ENCODE measurements at regions not wholly inside any gene's neighbourhood (a gene's known extent, or its start where the extent isn't known, plus 50 kb on each side); places are given as distances from the start of the nearest gene placed in this dataset.

GRCh38 chr6:41422161-41422560 lies 86.8 kb downstream of the NCR2 start:
- H3F3A ChIP-seq (ENCODE audit: insufficient read depth), result no peaks in the 10 kb centered on the region
- 0 out of 2 replicates have a peak, but pooled peaks cover 11% of the 10 kb centered on the region for H3K9me3 ChIP-seq (ENCODE audit: insufficient read depth, low read length)
- H3K9me2 ChIP-seq (replicated peaks; ENCODE audit: insufficient read depth, low read length), result no peaks in the 10 kb centered on the region
- no peak overlapping the region for H3K4me3 ChIP-seq (ENCODE audit: insufficient read depth, low read length, poor library complexity, severe bottlenecking)
- H3K79me2 ChIP-seq (ENCODE audit: insufficient read depth, low read length), result no peaks in the 10 kb centered on the region
- H3K27me3 ChIP-seq (ENCODE audit: low read length), result no peaks in the 10 kb centered on the region
- H3K4me2 ChIP-seq (ENCODE audit: low read depth, low read length, poor library complexity, severe bottlenecking), result no peak overlapping the region
- TF ChIP-seq EZH2phosphoT487 (conservative IDR thresholded peaks at IDR 0.05; ENCODE audit: low read length), result no peak
- TF ChIP-seq, protein P1, sequence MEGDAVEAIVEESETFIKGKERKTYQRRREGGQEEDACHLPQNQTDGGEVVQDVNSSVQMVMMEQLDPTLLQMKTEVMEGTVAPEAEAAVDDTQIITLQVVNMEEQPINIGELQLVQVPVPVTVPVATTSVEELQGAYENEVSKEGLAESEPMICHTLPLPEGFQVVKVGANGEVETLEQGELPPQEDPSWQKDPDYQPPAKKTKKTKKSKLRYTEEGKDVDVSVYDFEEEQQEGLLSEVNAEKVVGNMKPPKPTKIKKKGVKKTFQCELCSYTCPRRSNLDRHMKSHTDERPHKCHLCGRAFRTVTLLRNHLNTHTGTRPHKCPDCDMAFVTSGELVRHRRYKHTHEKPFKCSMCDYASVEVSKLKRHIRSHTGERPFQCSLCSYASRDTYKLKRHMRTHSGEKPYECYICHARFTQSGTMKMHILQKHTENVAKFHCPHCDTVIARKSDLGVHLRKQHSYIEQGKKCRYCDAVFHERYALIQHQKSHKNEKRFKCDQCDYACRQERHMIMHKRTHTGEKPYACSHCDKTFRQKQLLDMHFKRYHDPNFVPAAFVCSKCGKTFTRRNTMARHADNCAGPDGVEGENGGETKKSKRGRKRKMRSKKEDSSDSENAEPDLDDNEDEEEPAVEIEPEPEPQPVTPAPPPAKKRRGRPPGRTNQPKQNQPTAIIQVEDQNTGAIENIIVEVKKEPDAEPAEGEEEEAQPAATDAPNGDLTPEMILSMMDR (IDR thresholded peaks at IDR 0.05; ENCODE audit: insufficient read depth, low read length, poor library complexity, severe bottlenecking), result no peak
- H3K36me3 ChIP-seq (ENCODE audit: low read length), result no peaks in the 10 kb centered on the region
- no peak overlapping the region for H2AFZ ChIP-seq (ENCODE audit: low read depth, low read length, severe bottlenecking)
- H4K20me1 ChIP-seq (ENCODE audit: low read depth, low read length), result no peaks in the 10 kb centered on the region
- no peak overlapping the region for H3K9ac ChIP-seq (ENCODE audit: low read length)
- no peak overlapping the region for H3K27ac ChIP-seq (ENCODE audit: low read depth, low read length)

DNA sequence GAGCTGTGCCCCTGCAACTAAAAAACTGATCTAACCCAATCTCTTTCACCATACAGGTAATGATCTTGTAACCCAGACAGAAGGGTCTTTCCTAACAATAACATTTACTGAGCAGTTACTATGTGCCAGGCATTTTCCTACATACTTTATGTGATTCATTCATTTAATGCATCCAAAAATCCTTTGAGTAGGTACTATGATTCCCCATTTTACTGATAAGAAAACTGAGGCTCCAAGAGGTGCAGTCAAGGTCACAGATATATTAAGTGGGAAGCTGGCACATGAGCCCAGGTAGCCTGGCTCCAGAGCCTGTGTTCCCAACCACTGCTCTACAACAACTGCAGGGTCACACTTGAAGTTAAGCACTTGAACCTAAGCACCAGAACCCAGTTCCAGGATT lies 87.6 kb downstream of the NCR2 start:
- no peaks in the 10 kb centered on the region for H3F3A ChIP-seq (ENCODE audit: insufficient read depth)
- H4K20me1 ChIP-seq (ENCODE audit: low read depth, low read length), result no peaks in the 10 kb centered on the region
- no peak overlapping the region for H3K4me2 ChIP-seq (ENCODE audit: low read depth, low read length, poor library complexity, severe bottlenecking)
- 0 out of 2 replicates have a peak, but pooled peaks cover 11% of the 10 kb centered on the region for H3K9me3 ChIP-seq (ENCODE audit: insufficient read depth, low read length)
- no peaks in the 10 kb centered on the region for H3K27me3 ChIP-seq (ENCODE audit: low read length)
- no peak overlapping the region for H3K27ac ChIP-seq (ENCODE audit: low read depth, low read length)
- no peak overlapping the region for H2AFZ ChIP-seq (ENCODE audit: low read depth, low read length, severe bottlenecking)
- H3K79me2 ChIP-seq (ENCODE audit: insufficient read depth, low read length), result no peaks in the 10 kb centered on the region
- no peaks in the 10 kb centered on the region for H3K9me2 ChIP-seq (replicated peaks; ENCODE audit: insufficient read depth, low read length)
- H3K9ac ChIP-seq (ENCODE audit: low read length), result no peak overlapping the region
- no peak for TF ChIP-seq EZH2phosphoT487 (conservative IDR thresholded peaks at IDR 0.05; ENCODE audit: low read length)
- TF ChIP-seq, protein P1 (IDR thresholded peaks at IDR 0.05; ENCODE audit: insufficient read depth, low read length, poor library complexity, severe bottlenecking), result no peak
- H3K4me3 ChIP-seq (ENCODE audit: insufficient read depth, low read length, poor library complexity, severe bottlenecking), result no peak overlapping the region
- no peaks in the 10 kb centered on the region for H3K36me3 ChIP-seq (ENCODE audit: low read length)

- no peak for TF ChIP-seq EZH2phosphoT487 (conservative IDR thresholded peaks at IDR 0.05; ENCODE audit: low read length)
- TF ChIP-seq, protein P1 (IDR thresholded peaks at IDR 0.05; ENCODE audit: insufficient read depth, low read length, poor library complexity, severe bottlenecking), result peak; percentile 99
- no peak overlapping the region for H2AFZ ChIP-seq (ENCODE audit: low read depth, low read length, severe bottlenecking)
Observed at GRCh38 chr6:41424370-41425058, 89.1 kb downstream of the NCR2 start.

More at GRCh38 chr6:41424370-41425058, 89.1 kb downstream of the NCR2 start:
- Histone ChIP-seq H3K9me3 (ENCODE audit: insufficient read depth, low read length) (0 out of 2 replicates have a peak, but pooled peaks cover 3% of the 10 kb centered on the region), H3K4me2 (ENCODE audit: low read depth, low read length, poor library complexity, severe bottlenecking) (no peak overlapping the region), H3K9me2 (replicated peaks; ENCODE audit: insufficient read depth, low read length) (no peaks in the 10 kb centered on the region), H3K27ac (ENCODE audit: low read depth, low read length) (no peak overlapping the region), H3K27me3 (ENCODE audit: low read length) (no peaks in the 10 kb centered on the region), H3F3A (ENCODE audit: insufficient read depth) (no peaks in the 10 kb centered on the region), H3K9ac (ENCODE audit: low read length) (no peak overlapping the region), H3K36me3 (ENCODE audit: low read length) (no peaks in the 10 kb centered on the region), H3K4me3 (ENCODE audit: insufficient read depth, low read length, poor library complexity, severe bottlenecking) (no peak overlapping the region), H3K79me2 (ENCODE audit: insufficient read depth, low read length) (no peaks in the 10 kb centered on the region), H4K20me1 (ENCODE audit: low read depth, low read length) (no peaks in the 10 kb centered on the region)
